SK-N-SH (cell line): ENCODE measurements at regions not wholly inside any gene's neighbourhood (a gene's known extent, or its start where the extent isn't known, plus 50 kb on each side); places are given as distances from the start of the nearest gene placed in this dataset.

ENCODE experiments used
- CTCF ChIA-PET: fragments of 300-600, 350-600 bp; formaldehyde crosslinking; extraction: SDS; loops from one replicate; lab custom pipeline; 2021; lab: Yijun Ruan, JAX
- POLR2A ChIA-PET: fragments of 350-600 bp; sonication (Branson Sonifier 250); formaldehyde crosslinking; extraction: SDS; loops from one replicate; lab custom pipeline; 2020; ENCODE audit warnings: antibody characterized with exemption, inconsistent platforms; lab: Yijun Ruan, JAX
- DNase-seq: peaks from one replicate; pipeline ENCODE4 v3.0.0; 2012
- H2AFZ ChIP-seq: fragments of 200-600 bp; sonication (generic); 2 replicates; pipeline ENCODE4 v1.8.1; 2016; ENCODE audit warnings: antibody characterized with exemption, mild to moderate bottlenecking, low read depth
- H3F3A ChIP-seq: fragments of 200-600 bp; sonication (generic); replicated peaks from 2 replicates; pipeline ENCODE3; 2016; ENCODE audit warnings: antibody characterized with exemption, mild to moderate bottlenecking; ENCODE audit not compliant: insufficient read depth
- H3K27ac ChIP-seq, 2 experiments: fragments of 200-500 bp in 1 of 2; fragments of 200-600 bp in 1 of 2; sonication (Bioruptor generic) in 1 of 2; sonication (generic), shearing (Covaris generic) in 1 of 2; 2 replicates each; pipeline versions ENCODE4 v1.5.1 to v1.6.1; 2014 to 2016; ENCODE audit warnings: low read depth in 2 of 2, inconsistent platforms in 1 of 2, low read length in 1 of 2, mild to moderate bottlenecking in 1 of 2, mixed read lengths in 1 of 2
- H3K27me3 ChIP-seq: fragments of 200-600 bp; sonication (generic), shearing (Covaris generic); 2 replicates; pipeline ENCODE4 v1.6.1; 2016; ENCODE audit warnings: mixed run types; ENCODE audit not compliant: insufficient read depth
- H3K36me3 ChIP-seq, 2 experiments: fragments of 200-500 bp in 1 of 2; fragments of 200-600 bp in 1 of 2; sonication (Bioruptor generic) in 1 of 2; sonication (generic) in 1 of 2; replicated peaks in 1 of 2; 2 replicates each; pipeline versions ENCODE3 to v1.5.1; 2014 to 2016; ENCODE audit warnings: low read length in 1 of 2, mild to moderate bottlenecking in 1 of 2; ENCODE audit not compliant: insufficient read depth in 2 of 2, control insufficient read depth in 1 of 2
- H3K4me1 ChIP-seq, 2 experiments: fragments of 200-500 bp in 1 of 2; fragments of 200-600 bp in 1 of 2; sonication (Bioruptor generic) in 1 of 2; sonication (generic), shearing (Covaris generic) in 1 of 2; 2 replicates each; pipeline versions ENCODE4 v1.5.1 to v1.6.1; 2014 to 2016; ENCODE audit warnings: low read depth in 1 of 2, low read length in 1 of 2, mixed run types in 1 of 2; ENCODE audit not compliant: insufficient read depth in 2 of 2, control insufficient read depth in 1 of 2
- H3K4me2 ChIP-seq: fragments of 200-600 bp; sonication (generic), shearing (Covaris generic); 2 replicates; pipeline ENCODE4 v1.6.1; 2017; ENCODE audit warnings: mixed run types
- H3K4me3 ChIP-seq, 2 experiments: fragments of 200-500 bp in 1 of 2; fragments of 200-600 bp in 1 of 2; sonication (Bioruptor generic) in 1 of 2; sonication (generic), shearing (Covaris generic) in 1 of 2; 2 replicates each; pipeline versions ENCODE4 v1.5.1 to v1.8.1; 2014 to 2016; ENCODE audit warnings: low read depth in 2 of 2, inconsistent platforms in 1 of 2, low read length in 1 of 2, mild to moderate bottlenecking in 1 of 2, mixed read lengths in 1 of 2, moderate library complexity in 1 of 2
- H3K79me2 ChIP-seq: fragments of 200-600 bp; sonication (generic); 2 replicates; pipeline ENCODE4 v1.8.1; 2017; ENCODE audit warnings: mild to moderate bottlenecking; ENCODE audit not compliant: insufficient read depth
- H3K9ac ChIP-seq: fragments of 200-600 bp; sonication (generic); 2 replicates; pipeline ENCODE4 v1.6.1; 2017; ENCODE audit warnings: mixed run types
- H3K9me2 ChIP-seq: fragments of 200-600 bp; sonication (generic); 2 replicates; pipeline ENCODE4 v1.6.1; 2017; ENCODE audit warnings: mixed run types
- H3K9me3 ChIP-seq: fragments of 200-600 bp; sonication (generic); 2 replicates; pipeline ENCODE4 v1.6.1; 2017; ENCODE audit warnings: mixed run types, mild to moderate bottlenecking, moderate library complexity
- H4K20me1 ChIP-seq: fragments of 200-600 bp; sonication (generic); 2 replicates; pipeline ENCODE4 v1.6.1; 2017; ENCODE audit warnings: mild to moderate bottlenecking, mixed run types; ENCODE audit not compliant: insufficient read depth
- CHD2 ChIP-seq: fragments of 150-350 bp; IDR thresholded peaks from 2 replicates; pipeline ENCODE4 v1.6.1; 2018; ENCODE audit warnings: low read length; ENCODE audit not compliant: partially characterized antibody
- EP300 ChIP-seq, 2 experiments: IDR thresholded peaks; 2 replicates each; pipeline versions ENCODE4 v1.4.0 to v1.6.1; 2012; ENCODE audit warnings: borderline replicate concordance in 1 of 2, low read depth in 1 of 2, low read length in 1 of 2
- EZH2phosphoT487 ChIP-seq: fragments of 200-600 bp; sonication (generic); IDR thresholded peaks from 2 replicates; pipeline ENCODE4 v1.6.1; 2017; ENCODE audit warnings: low read depth, mixed run types, mild to moderate bottlenecking, antibody characterized with exemption, moderate library complexity, borderline replicate concordance
- FOSL2 ChIP-seq: IDR thresholded peaks from 2 replicates; pipeline ENCODE4 v1.4.0; 2012; ENCODE audit warnings: low read depth, mild to moderate bottlenecking, moderate library complexity, borderline replicate concordance
- GABPA ChIP-seq: IDR thresholded peaks from 2 replicates; pipeline ENCODE4 v1.4.0; 2012; ENCODE audit warnings: low read depth, mild to moderate bottlenecking
- GATA2 ChIP-seq: sonication (generic); formaldehyde crosslinking; IDR thresholded peaks from 2 replicates; pipeline ENCODE4 v1.5.0; 2020; ENCODE audit warnings: mild to moderate bottlenecking, missing genetic modification reagents
- JUND ChIP-seq: IDR thresholded peaks from 2 replicates; pipeline ENCODE4 v1.4.0; 2012
- MEF2A ChIP-seq: IDR thresholded peaks from 2 replicates; pipeline ENCODE4 v1.4.0; 2012; ENCODE audit warnings: low read depth, borderline replicate concordance
- NRF1 ChIP-seq: IDR thresholded peaks from 2 replicates; pipeline ENCODE4 v1.6.1; 2012; ENCODE audit warnings: low read depth, mild to moderate bottlenecking, low read length
- RCOR1 ChIP-seq: fragments of 150-350 bp; IDR thresholded peaks from 2 replicates; pipeline ENCODE4 v1.6.1; 2017; ENCODE audit warnings: antibody characterized with exemption, low read length
- RXRA ChIP-seq: IDR thresholded peaks from 2 replicates; pipeline ENCODE4 v1.4.0; 2012; ENCODE audit warnings: low read depth, mild to moderate bottlenecking, borderline replicate concordance
- YY1 ChIP-seq: IDR thresholded peaks from 2 replicates; pipeline ENCODE4 v1.4.0; 2012; ENCODE audit warnings: low read depth, mild to moderate bottlenecking
- WGBS: methylation state at CpG from one replicate; pipeline ENCODE4 v1.1.6; 2017; ENCODE audit warnings: low lambda C conversion rate; 5-methylcytosine and 5-hydroxymethylcytosine counted together
- TF ChIP-seq, protein P1 (sequence below): fragments of 150-350 bp; IDR thresholded peaks from 2 replicates; pipeline ENCODE4 v1.6.1; 2017; ENCODE audit warnings: antibody characterized with exemption, low read length, low read depth, borderline replicate concordance
- TF ChIP-seq, protein P2 (sequence below): IDR thresholded peaks from 2 replicates; pipeline ENCODE4 v1.4.0; 2012; ENCODE audit warnings: low read depth, borderline replicate concordance
- TF ChIP-seq, protein P3 (sequence below): IDR thresholded peaks from 2 replicates; pipeline ENCODE4; 2012
- TF ChIP-seq, protein P4 (sequence below): IDR thresholded peaks from 2 replicates; pipeline ENCODE4 v1.6.1; 2012; ENCODE audit warnings: mild to moderate bottlenecking, low read depth, low read length, moderate library complexity
- TF ChIP-seq, protein P5 (sequence below): fragments of 150-350 bp; IDR thresholded peaks from 2 replicates; pipeline ENCODE4 v1.6.1; 2016; ENCODE audit warnings: mild to moderate bottlenecking, low read depth, low read length
- TF ChIP-seq, protein P6 (sequence below): IDR thresholded peaks from 2 replicates; pipeline ENCODE4 v1.4.0; 2012; ENCODE audit warnings: low read depth
- TF ChIP-seq, protein P7 (sequence below): IDR thresholded peaks from 2 replicates; pipeline ENCODE4 v1.4.0; 2012; ENCODE audit warnings: low read depth, borderline replicate concordance

DNA sequence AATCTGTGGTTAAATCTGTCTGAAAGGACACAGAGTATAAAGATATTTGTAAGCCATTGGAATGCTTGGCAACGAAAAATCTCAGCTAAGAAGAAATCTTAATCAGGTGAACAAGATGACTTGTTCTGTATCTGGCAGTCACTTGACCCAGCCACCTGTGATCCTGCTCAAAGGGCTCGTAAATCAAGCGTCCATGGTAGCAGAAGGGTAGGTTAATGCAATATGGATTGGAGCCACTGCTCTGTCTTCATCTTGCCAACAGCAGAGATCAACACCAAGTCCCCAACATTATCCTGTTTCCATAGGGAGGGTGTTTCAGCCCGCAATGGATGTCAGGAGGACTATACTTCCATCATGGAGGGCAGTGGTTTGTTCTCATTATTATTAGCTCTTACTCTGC lies 378.4 kb downstream of the CDH7 start:
- H3K9ac ChIP-seq = no peak overlapping the region
- TF ChIP-seq JUND = no peak
- DNase-seq = no peak
- H3K9me3 ChIP-seq = no peaks in the 10 kb centered on the region
- H4K20me1 ChIP-seq = no peaks in the 10 kb centered on the region
- H3K4me3 ChIP-seq = no peak overlapping the region
- H3K4me2 ChIP-seq = no peak overlapping the region
- H2AFZ ChIP-seq = no peak overlapping the region
- no peaks in the 10 kb centered on the region for H3K9me2 ChIP-seq
- no peak overlapping the region for H3K27ac ChIP-seq
- no peaks in the 10 kb centered on the region for H3K4me1 ChIP-seq
- no peaks in the 10 kb centered on the region for H3K27me3 ChIP-seq
- ChIA-PET POLR2A (no interaction called here), CTCF (no interaction called here)
- 14% methylated on average over 4 of the region's 4 CpGs for WGBS
- H3K36me3 ChIP-seq = no peaks in the 10 kb centered on the region
- no peaks in the 10 kb centered on the region for H3K79me2 ChIP-seq
- no peaks in the 10 kb centered on the region for H3F3A ChIP-seq

DNA sequence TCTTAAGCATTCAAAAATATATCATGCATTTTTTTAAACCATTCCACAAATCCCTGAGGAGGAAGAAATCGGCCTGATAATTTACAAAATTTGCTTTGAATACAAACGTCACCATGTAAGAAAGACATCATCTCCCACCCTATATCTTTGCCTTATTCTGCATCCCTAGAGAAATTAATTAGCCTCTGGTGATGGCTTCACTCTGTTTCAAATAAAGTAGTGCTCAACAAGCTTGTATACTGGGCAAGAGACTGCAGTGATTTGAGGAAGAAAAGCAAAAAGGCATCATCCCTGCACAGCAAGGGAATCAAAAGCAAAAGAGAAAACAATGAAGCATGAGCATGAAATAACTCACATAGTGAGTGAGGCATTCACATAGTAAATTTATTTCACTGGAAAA lies 375.5 kb downstream of the CDH7 start:
- Histone ChIP-seq H3K4me1 (no peaks in the 10 kb centered on the region), H3K4me2 (no peak overlapping the region), H3K4me3 (no peak overlapping the region), H3K27ac (no peak overlapping the region), H3K79me2 (no peaks in the 10 kb centered on the region), H2AFZ (no peak overlapping the region), H4K20me1 (no peaks in the 10 kb centered on the region), H3K9ac (no peak overlapping the region), H3K27me3 (no peaks in the 10 kb centered on the region), H3K9me2 (no peaks in the 10 kb centered on the region), H3K9me3 (no peaks in the 10 kb centered on the region), H3K36me3 (no peaks in the 10 kb centered on the region), H3F3A (no peaks in the 10 kb centered on the region)
- WGBS = 20% methylated on average over 2 of the region's 2 CpGs
- DNase-seq = no peak
- CTCF ChIA-PET = no interaction called here
- POLR2A ChIA-PET = no interaction called here
- TF ChIP-seq, protein P1, sequence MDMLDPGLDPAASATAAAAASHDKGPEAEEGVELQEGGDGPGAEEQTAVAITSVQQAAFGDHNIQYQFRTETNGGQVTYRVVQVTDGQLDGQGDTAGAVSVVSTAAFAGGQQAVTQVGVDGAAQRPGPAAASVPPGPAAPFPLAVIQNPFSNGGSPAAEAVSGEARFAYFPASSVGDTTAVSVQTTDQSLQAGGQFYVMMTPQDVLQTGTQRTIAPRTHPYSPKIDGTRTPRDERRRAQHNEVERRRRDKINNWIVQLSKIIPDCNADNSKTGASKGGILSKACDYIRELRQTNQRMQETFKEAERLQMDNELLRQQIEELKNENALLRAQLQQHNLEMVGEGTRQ = no peak
- TF ChIP-seq RCOR1 = no peak
- TF ChIP-seq, protein P2, sequence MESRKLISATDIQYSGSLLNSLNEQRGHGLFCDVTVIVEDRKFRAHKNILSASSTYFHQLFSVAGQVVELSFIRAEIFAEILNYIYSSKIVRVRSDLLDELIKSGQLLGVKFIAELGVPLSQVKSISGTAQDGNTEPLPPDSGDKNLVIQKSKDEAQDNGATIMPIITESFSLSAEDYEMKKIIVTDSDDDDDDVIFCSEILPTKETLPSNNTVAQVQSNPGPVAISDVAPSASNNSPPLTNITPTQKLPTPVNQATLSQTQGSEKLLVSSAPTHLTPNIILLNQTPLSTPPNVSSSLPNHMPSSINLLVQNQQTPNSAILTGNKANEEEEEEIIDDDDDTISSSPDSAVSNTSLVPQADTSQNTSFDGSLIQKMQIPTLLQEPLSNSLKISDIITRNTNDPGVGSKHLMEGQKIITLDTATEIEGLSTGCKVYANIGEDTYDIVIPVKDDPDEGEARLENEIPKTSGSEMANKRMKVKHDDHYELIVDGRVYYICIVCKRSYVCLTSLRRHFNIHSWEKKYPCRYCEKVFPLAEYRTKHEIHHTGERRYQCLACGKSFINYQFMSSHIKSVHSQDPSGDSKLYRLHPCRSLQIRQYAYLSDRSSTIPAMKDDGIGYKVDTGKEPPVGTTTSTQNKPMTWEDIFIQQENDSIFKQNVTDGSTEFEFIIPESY = no peak
- no peak for TF ChIP-seq GABPA
- no peak for TF ChIP-seq YY1
- TF ChIP-seq EZH2phosphoT487 = no peak
- TF ChIP-seq, protein P3, sequence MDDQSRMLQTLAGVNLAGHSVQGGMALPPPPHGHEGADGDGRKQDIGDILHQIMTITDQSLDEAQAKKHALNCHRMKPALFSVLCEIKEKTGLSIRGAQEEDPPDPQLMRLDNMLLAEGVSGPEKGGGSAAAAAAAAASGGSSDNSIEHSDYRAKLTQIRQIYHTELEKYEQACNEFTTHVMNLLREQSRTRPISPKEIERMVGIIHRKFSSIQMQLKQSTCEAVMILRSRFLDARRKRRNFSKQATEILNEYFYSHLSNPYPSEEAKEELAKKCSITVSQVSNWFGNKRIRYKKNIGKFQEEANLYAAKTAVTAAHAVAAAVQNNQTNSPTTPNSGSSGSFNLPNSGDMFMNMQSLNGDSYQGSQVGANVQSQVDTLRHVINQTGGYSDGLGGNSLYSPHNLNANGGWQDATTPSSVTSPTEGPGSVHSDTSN = no peak
- TF ChIP-seq, protein P4, sequence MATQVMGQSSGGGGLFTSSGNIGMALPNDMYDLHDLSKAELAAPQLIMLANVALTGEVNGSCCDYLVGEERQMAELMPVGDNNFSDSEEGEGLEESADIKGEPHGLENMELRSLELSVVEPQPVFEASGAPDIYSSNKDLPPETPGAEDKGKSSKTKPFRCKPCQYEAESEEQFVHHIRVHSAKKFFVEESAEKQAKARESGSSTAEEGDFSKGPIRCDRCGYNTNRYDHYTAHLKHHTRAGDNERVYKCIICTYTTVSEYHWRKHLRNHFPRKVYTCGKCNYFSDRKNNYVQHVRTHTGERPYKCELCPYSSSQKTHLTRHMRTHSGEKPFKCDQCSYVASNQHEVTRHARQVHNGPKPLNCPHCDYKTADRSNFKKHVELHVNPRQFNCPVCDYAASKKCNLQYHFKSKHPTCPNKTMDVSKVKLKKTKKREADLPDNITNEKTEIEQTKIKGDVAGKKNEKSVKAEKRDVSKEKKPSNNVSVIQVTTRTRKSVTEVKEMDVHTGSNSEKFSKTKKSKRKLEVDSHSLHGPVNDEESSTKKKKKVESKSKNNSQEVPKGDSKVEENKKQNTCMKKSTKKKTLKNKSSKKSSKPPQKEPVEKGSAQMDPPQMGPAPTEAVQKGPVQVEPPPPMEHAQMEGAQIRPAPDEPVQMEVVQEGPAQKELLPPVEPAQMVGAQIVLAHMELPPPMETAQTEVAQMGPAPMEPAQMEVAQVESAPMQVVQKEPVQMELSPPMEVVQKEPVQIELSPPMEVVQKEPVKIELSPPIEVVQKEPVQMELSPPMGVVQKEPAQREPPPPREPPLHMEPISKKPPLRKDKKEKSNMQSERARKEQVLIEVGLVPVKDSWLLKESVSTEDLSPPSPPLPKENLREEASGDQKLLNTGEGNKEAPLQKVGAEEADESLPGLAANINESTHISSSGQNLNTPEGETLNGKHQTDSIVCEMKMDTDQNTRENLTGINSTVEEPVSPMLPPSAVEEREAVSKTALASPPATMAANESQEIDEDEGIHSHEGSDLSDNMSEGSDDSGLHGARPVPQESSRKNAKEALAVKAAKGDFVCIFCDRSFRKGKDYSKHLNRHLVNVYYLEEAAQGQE = no peak
- no peak for TF ChIP-seq EP300 (IDR thresholded peaks at IDR 0.05; ENCODE audit: borderline replicate concordance in 1 of 2, low read depth in 1 of 2, low read length in 1 of 2)
- no peak for TF ChIP-seq MEF2A
- no peak for TF ChIP-seq NRF1
- TF ChIP-seq, protein P5, sequence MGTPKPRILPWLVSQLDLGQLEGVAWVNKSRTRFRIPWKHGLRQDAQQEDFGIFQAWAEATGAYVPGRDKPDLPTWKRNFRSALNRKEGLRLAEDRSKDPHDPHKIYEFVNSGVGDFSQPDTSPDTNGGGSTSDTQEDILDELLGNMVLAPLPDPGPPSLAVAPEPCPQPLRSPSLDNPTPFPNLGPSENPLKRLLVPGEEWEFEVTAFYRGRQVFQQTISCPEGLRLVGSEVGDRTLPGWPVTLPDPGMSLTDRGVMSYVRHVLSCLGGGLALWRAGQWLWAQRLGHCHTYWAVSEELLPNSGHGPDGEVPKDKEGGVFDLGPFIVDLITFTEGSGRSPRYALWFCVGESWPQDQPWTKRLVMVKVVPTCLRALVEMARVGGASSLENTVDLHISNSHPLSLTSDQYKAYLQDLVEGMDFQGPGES = no peak
- TF ChIP-seq CHD2 = no peak
- no peak for TF ChIP-seq RXRA
- TF ChIP-seq FOSL2 = no peak
- TF ChIP-seq, protein P6, sequence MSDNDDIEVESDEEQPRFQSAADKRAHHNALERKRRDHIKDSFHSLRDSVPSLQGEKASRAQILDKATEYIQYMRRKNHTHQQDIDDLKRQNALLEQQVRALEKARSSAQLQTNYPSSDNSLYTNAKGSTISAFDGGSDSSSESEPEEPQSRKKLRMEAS = no peak
- TF ChIP-seq GATA2 = no peak
- TF ChIP-seq, protein P7, sequence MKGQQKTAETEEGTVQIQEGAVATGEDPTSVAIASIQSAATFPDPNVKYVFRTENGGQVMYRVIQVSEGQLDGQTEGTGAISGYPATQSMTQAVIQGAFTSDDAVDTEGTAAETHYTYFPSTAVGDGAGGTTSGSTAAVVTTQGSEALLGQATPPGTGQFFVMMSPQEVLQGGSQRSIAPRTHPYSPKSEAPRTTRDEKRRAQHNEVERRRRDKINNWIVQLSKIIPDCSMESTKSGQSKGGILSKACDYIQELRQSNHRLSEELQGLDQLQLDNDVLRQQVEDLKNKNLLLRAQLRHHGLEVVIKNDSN = no peak
